Omental fat pad (tissue), 3 donors: ENCODE measurements at regions not wholly inside any gene's neighbourhood (a gene's known extent, or its start where the extent isn't known, plus 50 kb on each side); places are given as distances from the start of the nearest gene placed in this dataset.

Experiments used
- ATAC-seq: fragments of 150-250 bp; one replicate; pipeline ENCODE4 v1.9.1; 2016; ENCODE audit warnings: mild to moderate bottlenecking, moderate library complexity; ENCODE audit not compliant: low FRiP score
- DNase-seq: peaks from one replicate; pipeline ENCODE4 v3.0.0-alpha.2; 2019; ENCODE audit warnings: low spot score
- TF ChIP-seq, protein P1 (sequence below), 3 donors: fragments of 450-650 bp; IDR thresholded peaks; one replicate each; pipeline ENCODE4 v1.5.1; 2016 to 2017; ENCODE audit warnings: antibody characterized with exemption in 3 of 3, mild to moderate bottlenecking in 3 of 3, moderate library complexity in 2 of 3

DNA sequence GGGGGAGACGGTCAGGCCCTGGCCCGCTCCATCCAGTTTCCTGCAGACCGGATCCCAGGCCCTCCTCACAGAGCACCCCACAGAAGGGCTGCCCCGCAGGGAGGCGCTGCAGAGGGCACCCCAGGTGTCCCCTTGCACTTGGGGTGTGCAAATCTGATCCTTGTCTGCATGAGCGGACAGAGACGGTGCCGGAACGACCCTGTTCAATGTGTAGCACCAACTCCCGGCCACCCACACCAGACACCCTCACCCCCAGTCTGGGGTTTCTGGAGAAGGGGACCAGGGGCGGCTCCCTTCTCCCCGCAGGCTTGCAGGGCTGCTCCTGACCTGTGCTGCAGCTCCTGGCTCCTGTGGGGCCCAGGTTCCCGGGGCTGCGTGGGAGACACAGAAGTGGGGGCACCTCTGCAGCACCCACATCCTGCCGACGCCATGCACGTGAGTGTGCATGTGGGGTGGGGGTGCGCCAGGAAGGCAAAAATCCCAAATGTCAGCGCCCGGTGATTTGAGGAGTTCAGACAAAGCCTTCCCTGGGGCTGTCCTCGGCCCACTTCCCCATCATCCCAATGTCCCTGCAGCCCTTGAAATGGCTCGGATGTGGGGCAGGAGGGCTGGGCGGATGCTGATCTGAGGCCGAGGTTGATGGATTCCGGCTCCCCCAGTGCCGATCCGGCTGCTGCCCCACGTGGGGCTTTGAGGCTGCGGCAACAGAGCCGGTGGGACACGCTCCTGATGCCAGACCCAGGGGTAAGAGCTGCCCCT lies 85.3 kb upstream of the BHLHE23 start:
- ATAC-seq (no peak), DNase-seq (peak; percentile 17)
- TF ChIP-seq, protein P1, sequence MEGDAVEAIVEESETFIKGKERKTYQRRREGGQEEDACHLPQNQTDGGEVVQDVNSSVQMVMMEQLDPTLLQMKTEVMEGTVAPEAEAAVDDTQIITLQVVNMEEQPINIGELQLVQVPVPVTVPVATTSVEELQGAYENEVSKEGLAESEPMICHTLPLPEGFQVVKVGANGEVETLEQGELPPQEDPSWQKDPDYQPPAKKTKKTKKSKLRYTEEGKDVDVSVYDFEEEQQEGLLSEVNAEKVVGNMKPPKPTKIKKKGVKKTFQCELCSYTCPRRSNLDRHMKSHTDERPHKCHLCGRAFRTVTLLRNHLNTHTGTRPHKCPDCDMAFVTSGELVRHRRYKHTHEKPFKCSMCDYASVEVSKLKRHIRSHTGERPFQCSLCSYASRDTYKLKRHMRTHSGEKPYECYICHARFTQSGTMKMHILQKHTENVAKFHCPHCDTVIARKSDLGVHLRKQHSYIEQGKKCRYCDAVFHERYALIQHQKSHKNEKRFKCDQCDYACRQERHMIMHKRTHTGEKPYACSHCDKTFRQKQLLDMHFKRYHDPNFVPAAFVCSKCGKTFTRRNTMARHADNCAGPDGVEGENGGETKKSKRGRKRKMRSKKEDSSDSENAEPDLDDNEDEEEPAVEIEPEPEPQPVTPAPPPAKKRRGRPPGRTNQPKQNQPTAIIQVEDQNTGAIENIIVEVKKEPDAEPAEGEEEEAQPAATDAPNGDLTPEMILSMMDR (IDR thresholded peaks at IDR 0.05) = no peak

DNA sequence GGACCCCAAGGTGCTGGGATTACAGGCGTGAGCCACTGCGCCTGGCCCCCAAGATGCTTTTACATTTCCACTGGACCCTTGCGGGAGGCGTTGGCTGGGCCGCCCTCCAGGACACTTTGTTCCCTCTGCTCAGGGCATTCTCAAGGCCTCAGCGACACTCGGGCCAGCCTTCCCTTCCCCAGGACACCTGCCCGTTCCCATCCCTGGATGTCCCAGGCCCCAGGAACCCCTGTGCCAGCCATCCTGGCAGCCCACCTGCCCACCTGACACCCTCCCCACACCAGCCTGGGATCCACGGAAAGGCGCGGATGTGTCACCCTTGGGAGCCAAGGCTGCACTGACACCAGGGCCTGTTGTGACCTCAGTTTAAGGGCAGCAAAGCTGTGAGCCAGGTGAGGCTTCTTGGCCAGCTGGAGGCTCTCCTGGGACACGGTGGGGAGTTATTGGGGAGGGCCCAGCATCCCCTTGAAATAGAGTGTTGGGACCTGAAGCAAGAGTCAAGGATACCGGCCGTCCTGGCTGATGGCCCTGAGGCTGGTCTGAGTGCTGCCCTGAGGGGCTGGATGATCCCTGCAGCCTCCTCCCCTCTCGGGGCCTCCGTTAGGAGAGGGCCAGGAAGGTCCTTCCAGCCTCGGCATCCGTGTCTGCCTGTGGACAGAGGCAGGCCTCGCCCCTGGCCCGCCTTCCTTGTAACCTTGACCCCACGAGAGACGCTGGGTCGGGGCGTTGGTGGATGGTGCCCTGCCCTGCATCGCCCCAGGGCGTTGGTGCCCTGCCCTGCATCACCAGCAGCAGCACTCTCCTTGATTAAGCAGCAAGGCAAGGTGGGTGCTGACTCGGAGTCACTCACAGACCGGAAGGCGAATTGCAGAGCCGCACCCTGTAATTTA lies 84.2 kb upstream of the BHLHE23 start:
- no peak for DNase-seq
- TF ChIP-seq, protein P1 (IDR thresholded peaks at IDR 0.05) = no peak
- no peak for ATAC-seq

DNA sequence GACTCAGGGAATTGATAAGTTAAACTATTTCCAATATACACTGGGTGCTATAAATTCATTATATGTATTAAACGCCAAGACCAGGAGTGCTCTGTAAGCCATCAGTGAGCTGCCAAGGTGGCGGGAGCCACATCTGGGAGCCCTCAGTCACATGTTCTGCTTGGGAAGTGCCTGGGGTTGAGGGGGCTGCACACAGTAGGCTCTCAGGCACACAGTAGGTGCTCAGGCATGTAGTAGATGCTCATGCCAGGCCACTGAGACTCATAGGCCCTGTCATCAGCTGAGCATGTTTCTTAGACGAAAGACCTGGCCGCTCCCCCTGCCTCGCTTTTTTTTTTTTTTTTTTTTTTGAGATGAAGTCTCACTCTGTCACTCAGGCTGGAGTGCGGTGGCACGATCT lies 83.3 kb upstream of the BHLHE23 start:
- TF ChIP-seq, protein P1 (IDR thresholded peaks at IDR 0.05) = no peak
- ATAC-seq (no peak), DNase-seq (no peak)

DNA sequence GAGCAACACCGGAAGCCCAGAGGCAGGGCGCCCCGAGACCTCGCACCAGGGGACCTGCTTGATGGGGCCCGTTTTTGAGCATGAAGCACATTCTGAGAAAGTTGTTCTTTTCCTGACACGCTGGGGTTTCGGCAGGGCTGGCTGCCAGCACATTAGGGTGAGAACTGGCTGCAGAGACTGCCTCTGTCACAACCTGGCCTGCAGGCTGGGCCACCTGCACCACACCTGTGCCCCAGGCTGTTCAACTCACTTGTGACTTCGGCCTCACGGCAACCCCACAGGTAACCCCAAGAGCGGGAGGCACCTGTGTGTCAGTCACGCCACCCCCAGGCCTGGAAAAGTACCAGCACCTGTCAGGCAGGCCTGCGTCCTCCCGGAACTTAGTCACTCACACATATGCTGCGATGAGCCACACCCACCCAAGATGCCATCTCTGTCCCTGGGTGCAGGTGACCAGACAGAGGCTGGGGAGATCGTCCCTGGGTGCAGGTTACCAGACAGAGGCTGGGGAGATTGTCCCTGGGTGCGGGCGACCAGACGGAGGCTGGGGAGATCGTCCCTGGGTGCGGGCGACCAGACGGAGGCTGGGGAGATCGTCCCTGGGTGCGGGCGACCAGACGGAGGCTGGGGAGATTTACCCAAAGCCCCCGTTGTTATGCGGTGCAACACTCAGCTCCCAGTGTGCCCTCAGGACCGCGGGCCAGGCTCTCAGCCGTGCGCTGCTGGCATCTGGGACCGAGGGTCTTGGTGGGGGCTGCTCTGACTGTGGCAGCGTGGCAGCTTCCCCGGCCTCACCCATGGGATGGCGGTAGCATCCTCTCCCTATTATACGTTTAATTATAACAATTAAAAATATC lies 82.5 kb upstream of the BHLHE23 start:
- no peak for ATAC-seq
- DNase-seq = no peak
- TF ChIP-seq, protein P1 (IDR thresholded peaks at IDR 0.05) = no peak

DNA sequence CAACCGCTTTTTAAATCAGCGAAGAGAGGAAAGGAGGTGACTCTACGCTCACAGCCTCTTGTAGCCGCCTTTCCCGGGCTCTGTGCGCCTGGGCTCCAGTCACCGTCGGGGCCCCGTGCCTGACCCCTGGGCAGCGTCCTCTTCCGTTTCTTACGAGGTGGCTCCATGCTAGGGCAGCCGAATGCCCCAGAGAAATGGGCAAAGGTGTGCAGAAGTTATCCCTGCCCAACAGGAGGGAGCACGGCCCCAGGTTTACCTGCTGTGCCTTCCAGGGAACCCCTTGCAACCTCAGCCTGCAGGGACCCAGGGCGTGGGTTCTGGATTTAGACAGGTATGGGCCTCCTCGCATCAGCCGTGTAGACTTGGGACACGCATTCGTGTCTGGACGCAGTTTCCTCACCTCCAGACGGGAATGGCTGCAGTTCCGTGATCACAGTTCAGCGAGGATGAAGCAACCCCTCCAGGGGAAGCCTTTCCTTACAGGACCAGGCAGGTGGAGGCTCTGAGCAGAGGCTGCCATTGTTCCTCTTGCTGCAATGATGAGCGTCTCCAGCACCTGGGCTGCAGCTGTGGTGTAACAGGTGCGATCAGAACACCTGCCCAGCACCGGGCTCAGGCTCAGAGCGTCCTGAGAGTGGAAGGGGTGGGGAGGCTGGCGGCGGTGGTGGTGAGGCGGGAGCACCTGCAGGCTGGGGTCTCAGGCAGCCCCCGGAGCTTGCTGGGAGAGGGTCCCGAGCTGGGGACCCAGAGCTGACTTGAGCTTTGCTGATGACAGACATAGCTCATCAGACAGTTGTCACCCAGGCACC lies 81.3 kb upstream of the BHLHE23 start:
- DNase-seq = no peak
- ATAC-seq = no peak
- TF ChIP-seq, protein P1 (IDR thresholded peaks at IDR 0.05) = no peak

DNA sequence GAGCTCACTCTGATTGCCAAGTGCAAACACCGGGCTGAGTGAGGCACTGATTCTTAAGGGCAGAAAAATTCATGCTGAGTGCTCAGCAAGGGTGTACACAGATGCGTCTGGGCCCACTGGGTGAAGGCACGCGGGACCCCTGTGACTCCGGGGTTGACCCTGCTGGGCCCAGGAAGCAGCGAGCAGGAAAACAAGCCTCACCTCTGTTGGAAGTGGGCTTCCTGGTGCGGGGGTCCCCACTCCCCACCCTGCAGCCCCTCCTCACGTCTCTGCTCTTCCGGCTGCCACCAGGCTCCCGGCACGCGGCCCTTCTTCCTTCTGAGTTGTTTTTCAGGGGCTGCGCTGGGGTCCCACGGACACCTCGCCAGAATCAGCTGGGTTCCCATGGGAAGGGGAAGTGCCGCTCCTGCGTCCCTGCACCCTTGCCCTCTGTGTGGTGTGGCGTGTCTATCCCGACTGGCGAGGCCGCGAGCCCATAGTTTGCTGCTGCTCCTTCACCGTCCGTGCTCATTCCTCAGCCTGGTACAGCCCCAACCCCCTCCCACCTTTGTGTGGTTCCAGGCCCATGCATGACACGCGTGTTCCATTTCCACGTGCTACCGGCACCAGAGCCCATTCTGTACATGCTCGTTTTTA lies 80.6 kb upstream of the BHLHE23 start:
- TF ChIP-seq, protein P1 (IDR thresholded peaks at IDR 0.05) = no peak
- DNase-seq (no peak), ATAC-seq (no peak)
